ENCODE measurements at regions not wholly inside any gene's neighbourhood (a gene's known extent, or its start where the extent isn't known, plus 50 kb on each side); places are given as distances from the start of the nearest gene placed in this dataset.

DNA sequence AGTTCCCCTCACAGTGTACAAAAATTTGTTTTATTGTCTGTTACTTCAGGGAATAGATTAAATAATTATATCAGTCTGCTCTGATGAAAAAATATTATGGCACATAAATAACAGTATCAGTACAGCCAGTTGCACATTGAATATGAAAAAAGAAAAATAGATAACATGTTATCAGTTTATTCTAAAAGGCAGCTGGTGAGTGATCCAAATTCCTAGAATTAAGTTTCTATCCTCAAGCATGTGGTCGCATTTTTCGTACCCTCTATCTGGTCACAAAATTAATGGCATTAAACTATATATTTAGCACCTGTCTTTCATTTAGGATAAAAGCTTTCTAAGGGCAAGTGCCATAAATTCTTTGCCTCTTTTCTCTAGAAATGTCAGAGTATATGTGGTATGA, 944.8 kb upstream of the PCDH9 start (continued):
- TF ChIP-seq ZNF248 (tag by site-specific recombination; IDR thresholded peaks at IDR 0.05) (no peak), ZNF266 (tag by site-specific recombination; IDR thresholded peaks at IDR 0.05; ENCODE audit: low read depth) (no peak), ZNF391 (tag by site-specific recombination; IDR thresholded peaks at IDR 0.05; ENCODE audit: borderline replicate concordance, low read depth) (no peak)

DNA sequence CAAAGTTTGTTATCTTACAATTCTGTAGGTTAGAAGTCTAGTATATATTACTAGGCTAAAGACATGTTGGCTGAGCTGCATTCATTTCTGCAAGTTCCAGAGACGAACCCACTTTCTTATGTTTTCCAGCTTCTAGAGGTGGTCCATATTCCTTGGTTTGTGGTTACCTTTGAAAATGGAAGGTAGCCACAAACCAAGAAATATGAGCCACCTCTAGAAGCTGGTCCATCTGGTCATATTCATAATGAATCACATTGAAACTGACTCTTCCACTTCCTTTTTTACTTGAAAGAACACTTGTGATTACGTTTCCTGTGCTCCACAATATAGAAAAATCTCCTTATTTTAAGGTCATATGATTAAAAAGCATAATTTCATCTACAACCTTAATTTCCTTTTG, 943.0 kb upstream of the PCDH9 start:
- ChIA-PET POLR2A (no interaction called here), CTCF (no interaction called here)
- no peaks in the 10 kb centered on the region for H3K36me3 ChIP-seq (ENCODE audit: control insufficient read depth in 2 of 2, insufficient read depth in 1 of 2, low read length in 2 of 2)
- no peak overlapping the region for H3K4me3 ChIP-seq (ENCODE audit: low read depth, low read length)
- TF ChIP-seq, protein P1, sequence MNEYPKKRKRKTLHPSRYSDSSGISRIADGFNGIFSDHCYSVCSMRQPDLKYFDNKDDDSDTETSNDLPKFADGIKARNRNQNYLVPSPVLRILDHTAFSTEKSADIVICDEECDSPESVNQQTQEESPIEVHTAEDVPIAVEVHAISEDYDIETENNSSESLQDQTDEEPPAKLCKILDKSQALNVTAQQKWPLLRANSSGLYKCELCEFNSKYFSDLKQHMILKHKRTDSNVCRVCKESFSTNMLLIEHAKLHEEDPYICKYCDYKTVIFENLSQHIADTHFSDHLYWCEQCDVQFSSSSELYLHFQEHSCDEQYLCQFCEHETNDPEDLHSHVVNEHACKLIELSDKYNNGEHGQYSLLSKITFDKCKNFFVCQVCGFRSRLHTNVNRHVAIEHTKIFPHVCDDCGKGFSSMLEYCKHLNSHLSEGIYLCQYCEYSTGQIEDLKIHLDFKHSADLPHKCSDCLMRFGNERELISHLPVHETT (tag by site-specific recombination; IDR thresholded peaks at IDR 0.05): no peak
- TF ChIP-seq ZNF214 (tag by site-specific recombination; IDR thresholded peaks at IDR 0.05; ENCODE audit: borderline replicate concordance) (no peak), SALL2 (tag by site-specific recombination; IDR thresholded peaks at IDR 0.05; ENCODE audit: borderline replicate concordance) (no peak), ZBTB1 (tag by site-specific recombination; IDR thresholded peaks at IDR 0.05) (no peak), ZNF335 (tag by site-specific recombination; conservative IDR thresholded peaks at IDR 0.05) (no peak), ZEB2 (tag by site-specific recombination; IDR thresholded peaks at IDR 0.05) (no peak), ZNF654 (tag by site-specific recombination; IDR thresholded peaks at IDR 0.05; ENCODE audit: low read depth) (no peak), ZNF311 (tag by site-specific recombination; IDR thresholded peaks at IDR 0.05; ENCODE audit: borderline replicate concordance) (no peak), ZNF341 (tag by site-specific recombination; IDR thresholded peaks at IDR 0.05; ENCODE audit: low read depth) (no peak), OSR2 (tag by site-specific recombination; IDR thresholded peaks at IDR 0.05) (no peak), ZNF366 (tag by site-specific recombination; conservative IDR thresholded peaks at IDR 0.05) (no peak)
- TF ChIP-seq, protein P2, sequence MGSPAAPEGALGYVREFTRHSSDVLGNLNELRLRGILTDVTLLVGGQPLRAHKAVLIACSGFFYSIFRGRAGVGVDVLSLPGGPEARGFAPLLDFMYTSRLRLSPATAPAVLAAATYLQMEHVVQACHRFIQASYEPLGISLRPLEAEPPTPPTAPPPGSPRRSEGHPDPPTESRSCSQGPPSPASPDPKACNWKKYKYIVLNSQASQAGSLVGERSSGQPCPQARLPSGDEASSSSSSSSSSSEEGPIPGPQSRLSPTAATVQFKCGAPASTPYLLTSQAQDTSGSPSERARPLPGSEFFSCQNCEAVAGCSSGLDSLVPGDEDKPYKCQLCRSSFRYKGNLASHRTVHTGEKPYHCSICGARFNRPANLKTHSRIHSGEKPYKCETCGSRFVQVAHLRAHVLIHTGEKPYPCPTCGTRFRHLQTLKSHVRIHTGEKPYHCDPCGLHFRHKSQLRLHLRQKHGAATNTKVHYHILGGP (tag by site-specific recombination; IDR thresholded peaks at IDR 0.05): no peak
- TF ChIP-seq, protein P3, sequence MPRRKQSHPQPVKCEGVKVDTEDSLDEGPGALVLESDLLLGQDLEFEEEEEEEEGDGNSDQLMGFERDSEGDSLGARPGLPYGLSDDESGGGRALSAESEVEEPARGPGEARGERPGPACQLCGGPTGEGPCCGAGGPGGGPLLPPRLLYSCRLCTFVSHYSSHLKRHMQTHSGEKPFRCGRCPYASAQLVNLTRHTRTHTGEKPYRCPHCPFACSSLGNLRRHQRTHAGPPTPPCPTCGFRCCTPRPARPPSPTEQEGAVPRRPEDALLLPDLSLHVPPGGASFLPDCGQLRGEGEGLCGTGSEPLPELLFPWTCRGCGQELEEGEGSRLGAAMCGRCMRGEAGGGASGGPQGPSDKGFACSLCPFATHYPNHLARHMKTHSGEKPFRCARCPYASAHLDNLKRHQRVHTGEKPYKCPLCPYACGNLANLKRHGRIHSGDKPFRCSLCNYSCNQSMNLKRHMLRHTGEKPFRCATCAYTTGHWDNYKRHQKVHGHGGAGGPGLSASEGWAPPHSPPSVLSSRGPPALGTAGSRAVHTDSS (tag by site-specific recombination; IDR thresholded peaks at IDR 0.05): no peak
- no peaks in the 10 kb centered on the region for H3K4me1 ChIP-seq (ENCODE audit: control insufficient read depth, insufficient read depth, low read length)
- H3K9me3 ChIP-seq (ENCODE audit: control insufficient read depth, insufficient read depth, low read depth, low read length): no peaks in the 10 kb centered on the region
- H3K27ac ChIP-seq (ENCODE audit: extremely low read depth, low read depth, low read length): no peak overlapping the region

DNA sequence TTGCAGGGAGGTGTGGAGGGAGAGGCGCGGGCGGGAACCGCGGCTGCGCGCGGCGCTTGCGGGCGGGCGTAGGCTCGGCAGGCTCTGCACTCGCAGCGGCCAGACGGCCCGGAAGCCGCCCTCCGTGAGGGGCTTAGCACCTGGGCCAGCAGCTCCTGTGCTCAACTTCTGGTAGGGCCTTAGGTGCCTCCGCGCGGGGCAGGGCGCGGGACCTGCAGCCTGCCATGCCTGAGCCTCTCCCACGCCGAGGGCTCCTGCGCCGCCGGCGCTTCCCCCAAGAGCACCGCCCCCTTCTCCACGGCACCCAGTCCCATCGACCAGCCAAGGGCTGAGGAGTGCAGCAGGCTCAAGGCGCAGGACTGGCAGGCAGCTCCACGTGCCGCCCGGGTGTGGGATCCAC, 940.8 kb upstream of the PCDH9 start:
- Histone ChIP-seq H3K27ac (ENCODE audit: extremely low read depth, low read depth, low read length) (no peak overlapping the region), H3K4me1 (ENCODE audit: control insufficient read depth, insufficient read depth, low read length) (no peaks in the 10 kb centered on the region), H3K36me3 (ENCODE audit: control insufficient read depth in 2 of 2, insufficient read depth in 1 of 2, low read length in 2 of 2) (no peaks in the 10 kb centered on the region), H3K4me3 (ENCODE audit: low read depth, low read length) (no peak overlapping the region), H3K9me3 (ENCODE audit: control insufficient read depth, insufficient read depth, low read depth, low read length) (no peaks in the 10 kb centered on the region)
- ChIA-PET CTCF (no interaction called here), POLR2A (no interaction called here)
- TF ChIP-seq ZNF24 (tag by site-specific recombination; IDR thresholded peaks at IDR 0.05) (no peak), ZNF843 (tag by site-specific recombination; IDR thresholded peaks at IDR 0.05) (no peak), ZNF416 (tag by site-specific recombination; IDR thresholded peaks at IDR 0.05) (no peak), ZNF473 (tag by site-specific recombination; IDR thresholded peaks at IDR 0.05) (no peak), ZNF654 (tag by site-specific recombination; IDR thresholded peaks at IDR 0.05; ENCODE audit: low read depth) (no peak), ZNF223 (tag by site-specific recombination; IDR thresholded peaks at IDR 0.05) (no peak), GLI2 (tag by site-specific recombination; IDR thresholded peaks at IDR 0.05; ENCODE audit: borderline replicate concordance, low read depth) (no peak), KLF9 (tag by site-specific recombination; IDR thresholded peaks at IDR 0.05; ENCODE audit: low read depth) (no peak), ZNF560 (tag by site-specific recombination; IDR thresholded peaks at IDR 0.05; ENCODE audit: borderline replicate concordance) (no peak)
- TF ChIP-seq, protein P4, sequence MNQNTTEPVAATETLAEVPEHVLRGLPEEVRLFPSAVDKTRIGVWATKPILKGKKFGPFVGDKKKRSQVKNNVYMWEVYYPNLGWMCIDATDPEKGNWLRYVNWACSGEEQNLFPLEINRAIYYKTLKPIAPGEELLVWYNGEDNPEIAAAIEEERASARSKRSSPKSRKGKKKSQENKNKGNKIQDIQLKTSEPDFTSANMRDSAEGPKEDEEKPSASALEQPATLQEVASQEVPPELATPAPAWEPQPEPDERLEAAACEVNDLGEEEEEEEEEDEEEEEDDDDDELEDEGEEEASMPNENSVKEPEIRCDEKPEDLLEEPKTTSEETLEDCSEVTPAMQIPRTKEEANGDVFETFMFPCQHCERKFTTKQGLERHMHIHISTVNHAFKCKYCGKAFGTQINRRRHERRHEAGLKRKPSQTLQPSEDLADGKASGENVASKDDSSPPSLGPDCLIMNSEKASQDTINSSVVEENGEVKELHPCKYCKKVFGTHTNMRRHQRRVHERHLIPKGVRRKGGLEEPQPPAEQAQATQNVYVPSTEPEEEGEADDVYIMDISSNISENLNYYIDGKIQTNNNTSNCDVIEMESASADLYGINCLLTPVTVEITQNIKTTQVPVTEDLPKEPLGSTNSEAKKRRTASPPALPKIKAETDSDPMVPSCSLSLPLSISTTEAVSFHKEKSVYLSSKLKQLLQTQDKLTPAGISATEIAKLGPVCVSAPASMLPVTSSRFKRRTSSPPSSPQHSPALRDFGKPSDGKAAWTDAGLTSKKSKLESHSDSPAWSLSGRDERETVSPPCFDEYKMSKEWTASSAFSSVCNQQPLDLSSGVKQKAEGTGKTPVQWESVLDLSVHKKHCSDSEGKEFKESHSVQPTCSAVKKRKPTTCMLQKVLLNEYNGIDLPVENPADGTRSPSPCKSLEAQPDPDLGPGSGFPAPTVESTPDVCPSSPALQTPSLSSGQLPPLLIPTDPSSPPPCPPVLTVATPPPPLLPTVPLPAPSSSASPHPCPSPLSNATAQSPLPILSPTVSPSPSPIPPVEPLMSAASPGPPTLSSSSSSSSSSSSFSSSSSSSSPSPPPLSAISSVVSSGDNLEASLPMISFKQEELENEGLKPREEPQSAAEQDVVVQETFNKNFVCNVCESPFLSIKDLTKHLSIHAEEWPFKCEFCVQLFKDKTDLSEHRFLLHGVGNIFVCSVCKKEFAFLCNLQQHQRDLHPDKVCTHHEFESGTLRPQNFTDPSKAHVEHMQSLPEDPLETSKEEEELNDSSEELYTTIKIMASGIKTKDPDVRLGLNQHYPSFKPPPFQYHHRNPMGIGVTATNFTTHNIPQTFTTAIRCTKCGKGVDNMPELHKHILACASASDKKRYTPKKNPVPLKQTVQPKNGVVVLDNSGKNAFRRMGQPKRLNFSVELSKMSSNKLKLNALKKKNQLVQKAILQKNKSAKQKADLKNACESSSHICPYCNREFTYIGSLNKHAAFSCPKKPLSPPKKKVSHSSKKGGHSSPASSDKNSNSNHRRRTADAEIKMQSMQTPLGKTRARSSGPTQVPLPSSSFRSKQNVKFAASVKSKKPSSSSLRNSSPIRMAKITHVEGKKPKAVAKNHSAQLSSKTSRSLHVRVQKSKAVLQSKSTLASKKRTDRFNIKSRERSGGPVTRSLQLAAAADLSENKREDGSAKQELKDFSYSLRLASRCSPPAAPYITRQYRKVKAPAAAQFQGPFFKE (tag by site-specific recombination; IDR thresholded peaks at IDR 0.05; ENCODE audit: borderline replicate concordance): no peak
